K562 (cell line): ENCODE measurements at regions not wholly inside any gene's neighbourhood (a gene's known extent, or its start where the extent isn't known, plus 50 kb on each side); places are given as distances from the start of the nearest gene placed in this dataset.

Experiments used
- ATAC-seq: fragments of 200-7000 bp; cut with Tn5 transposase; 3 replicates; pipeline ENCODE4 v1.9.1; 2020; ENCODE audit warnings: moderate library complexity
- BruUV-seq: library from RNA; stranded (reverse); fragments of 400-500 nt; replicated peaks from 2 replicates; lab custom pipeline; 2021; lab: Mats Ljungman, UMichigan
- CTCF ChIA-PET: fragments of 300-600 bp; formaldehyde crosslinking; extraction: SDS; loops from one replicate; lab custom pipeline; 2021; ENCODE audit warnings: low intra/inter-chr PET ratio; lab: Yijun Ruan, JAX
- POLR2A ChIA-PET: fragments of 300-600, 350-650 bp; sonication (Branson Sonifier 250); formaldehyde crosslinking; extraction: SDS; loops from one replicate; lab custom pipeline; 2021; ENCODE audit warnings: antibody characterized with exemption, inconsistent platforms; lab: Yijun Ruan, JAX
- DNase-seq, 4 experiments: peaks; one replicate each; pipeline versions ENCODE4 v3.0.0 to v3.0.0-alpha.2; 2011 to 2018; ENCODE audit warnings: low spot score in 3 of 4, mixed read lengths in 3 of 4; ENCODE audit errors: extremely low read depth in 1 of 4
- FAIRE-seq: peaks from 2 replicates; lab custom pipeline; 2011; peaks lifted over from hg19 to GRCh38; lab: Jason Lieb, UNC
- H2AFZ ChIP-seq: 2 replicates; pipeline ENCODE4 v1.6.0; 2011; ENCODE audit warnings: low read depth, low read length, control low read depth, inconsistent platforms
- H3K27ac ChIP-seq: fragments of 200-600 bp; 3 replicates; pipeline ENCODE4 v1.8.0; 2011; ENCODE audit warnings: low read depth, mild to moderate bottlenecking, control low read depth, inconsistent platforms, low read length, moderate library complexity, mixed read lengths; ENCODE audit errors: extremely low read depth
- H3K27me3 ChIP-seq, 2 experiments: fragments of 300-600 bp in 1 of 2; 2 replicates in 1 of 2; 3 replicates in 1 of 2; pipeline versions ENCODE4 v1.6.0 to v1.8.0; 2011; ENCODE audit warnings: inconsistent platforms in 2 of 2, low read length in 2 of 2, mild to moderate bottlenecking in 1 of 2, mixed read lengths in 1 of 2, moderate library complexity in 1 of 2; ENCODE audit not compliant: control insufficient read depth in 2 of 2, insufficient read depth in 2 of 2
- H3K36me3 ChIP-seq: fragments of 300-600 bp; 3 replicates; pipeline ENCODE4 v1.8.0; 2011; ENCODE audit warnings: mild to moderate bottlenecking, low read length, inconsistent platforms; ENCODE audit not compliant: control insufficient read depth, insufficient read depth
- H3K4me1 ChIP-seq, 2 experiments: fragments of 200-600 bp in 1 of 2; replicated peaks in 1 of 2; 2 replicates in 1 of 2; 3 replicates in 1 of 2; pipeline versions ENCODE4 v1.5.1 to v1.8.0; 2011; ENCODE audit warnings: inconsistent platforms in 2 of 2, low read length in 2 of 2, mild to moderate bottlenecking in 1 of 2, mixed read lengths in 1 of 2, moderate library complexity in 1 of 2; ENCODE audit not compliant: control insufficient read depth in 2 of 2, insufficient read depth in 2 of 2
- H3K4me2 ChIP-seq: 2 replicates; pipeline ENCODE4 v1.6.1; 2011; ENCODE audit warnings: low read length, control low read depth, inconsistent platforms, mixed read lengths; ENCODE audit not compliant: insufficient read depth
- H3K4me3 ChIP-seq: fragments of 200-600 bp; sonication (generic), shearing (Covaris generic); 2 replicates; pipeline ENCODE4 v1.5.1; 2016; ENCODE audit warnings: control low read depth, inconsistent platforms
- H3K79me2 ChIP-seq: fragments of 200-600 bp; 3 replicates; pipeline ENCODE4 v1.8.0; 2011; ENCODE audit warnings: low read length, inconsistent platforms; ENCODE audit not compliant: control insufficient read depth, insufficient read depth
- H3K9ac ChIP-seq, 2 experiments: 2 replicates each; pipeline versions ENCODE4 v1.6.0 to v1.6.1; 2011; ENCODE audit warnings: low read depth in 2 of 2, low read length in 2 of 2, control low read depth in 1 of 2, inconsistent platforms in 1 of 2, mild to moderate bottlenecking in 1 of 2, mixed read lengths in 1 of 2; ENCODE audit not compliant: insufficient read depth in 1 of 2
- H3K9me1 ChIP-seq: one replicate; pipeline ENCODE4 v1.6.0; 2011; ENCODE audit warnings: inconsistent platforms, mild to moderate bottlenecking, low read length, moderate library complexity; ENCODE audit not compliant: control insufficient read depth, insufficient read depth
- H3K9me3 ChIP-seq: replicated peaks from 2 replicates; pipeline ENCODE4 v1.5.1; 2011; ENCODE audit warnings: low read depth, low read length, inconsistent platforms; ENCODE audit not compliant: control insufficient read depth, insufficient read depth
- H4K20me1 ChIP-seq: replicated peaks from 2 replicates; pipeline ENCODE4 v1.6.1; 2011; ENCODE audit warnings: low read length, inconsistent platforms, mixed read lengths; ENCODE audit not compliant: control insufficient read depth, insufficient read depth
- BRD4 ChIP-seq: fragments of 200-600 bp; sonication (generic); IDR thresholded peaks from 2 replicates; pipeline ENCODE4 v1.6.1; 2017; ENCODE audit warnings: inconsistent platforms
- CSDE1 ChIP-seq, 2 experiments: fragments of 450-650 bp; IDR thresholded peaks; 2 replicates each; pipeline ENCODE4 v1.6.1; 2016; ENCODE audit warnings: mild to moderate bottlenecking in 1 of 2
- HDAC3 ChIP-seq: fragments of 450-650 bp; IDR thresholded peaks from 2 replicates; pipeline ENCODE4 v1.6.1; 2018; ENCODE audit warnings: borderline replicate concordance, mild to moderate bottlenecking, moderate library complexity; ENCODE audit not compliant: partially characterized antibody
- KDM5B ChIP-seq: fragments of 200-600 bp; sonication (generic); IDR thresholded peaks from 2 replicates; pipeline ENCODE4 v1.6.1; 2012; ENCODE audit warnings: low read depth, mild to moderate bottlenecking, moderate library complexity, low read length, control low read depth, inconsistent platforms; ENCODE audit not compliant: insufficient replicate concordance
- NR1H2 ChIP-seq: sonication (generic); formaldehyde crosslinking; IDR thresholded peaks from 2 replicates; pipeline ENCODE4 v1.4.0; 2020; ENCODE audit warnings: mild to moderate bottlenecking, missing genetic modification reagents
- RAD51 ChIP-seq: fragments of 450-650 bp; IDR thresholded peaks from 2 replicates; pipeline ENCODE4 v1.7.1; 2016; ENCODE audit warnings: low read depth, mild to moderate bottlenecking, borderline replicate concordance
- RBFOX2 ChIP-seq: fragments of 200-400 bp; formaldehyde crosslinking; IDR thresholded peaks from 2 replicates; pipeline ENCODE4 v1.6.1; 2017; ENCODE audit warnings: low read depth, mild to moderate bottlenecking, low read length, moderate library complexity
- SRSF7 ChIP-seq: fragments of 200-400 bp; formaldehyde crosslinking; optimal IDR thresholded peaks from 2 replicates; pipeline ENCODE3; 2017; ENCODE audit warnings: mild to moderate bottlenecking, low read depth, low read length
- TGIF2 ChIP-seq: sonication (generic); formaldehyde crosslinking; IDR thresholded peaks from 2 replicates; pipeline ENCODE4 v1.8.1; 2022; ENCODE audit warnings: mild to moderate bottlenecking, missing genetic modification reagents, moderate library complexity
- XRCC3 ChIP-seq: fragments of 450-650 bp; IDR thresholded peaks from 2 replicates; pipeline ENCODE4 v1.6.1; 2017; ENCODE audit warnings: mild to moderate bottlenecking, moderate library complexity
- ZNF174 ChIP-seq: fragments of 250-450 bp; sonication (Bioruptor Pico); IDR thresholded peaks from 2 replicates; pipeline ENCODE4 v1.4.0; 2020; ENCODE audit warnings: mild to moderate bottlenecking
- ZNF316 ChIP-seq: fragments of 450-650 bp; IDR thresholded peaks from 2 replicates; pipeline ENCODE4 v1.6.1; 2016
- ZNF76 ChIP-seq: fragments of 250-450 bp; sonication (Bioruptor Pico); IDR thresholded peaks from 2 replicates; pipeline ENCODE4 v1.4.0; 2020; ENCODE audit warnings: mild to moderate bottlenecking, moderate library complexity, borderline replicate concordance
- WGBS: fragments of 100-300 bp; shearing (Covaris generic); methylation state at CpG from one replicate; pipeline ENCODE4 v1.1.6; 2016; ENCODE audit warnings: low coverage, mixed read lengths; ENCODE audit not compliant: insufficient coverage; ENCODE audit errors: missing lambda C conversion rate; 5-methylcytosine and 5-hydroxymethylcytosine counted together
- in situ Hi-C: fragments of 300-500 bp; cut with MboI; formaldehyde crosslinking; loops from 4 replicates; pipeline ENCODE4 v1.15.0; 2018; ENCODE audit warnings: inconsistent platforms, mixed read lengths
- intact Hi-C: fragments of 100-400 bp; cut with micrococcal nuclease; formaldehyde crosslinking; loops from 2 replicates; pipeline ENCODE4 v1.14.2; 2022
- TF ChIP-seq, protein P1 (sequence below), 2 experiments: fragments of 450-650 bp; IDR thresholded peaks; 2 replicates each; pipeline ENCODE4 v1.6.1; 2016; ENCODE audit warnings: mild to moderate bottlenecking in 2 of 2, borderline replicate concordance in 1 of 2, low read depth in 1 of 2, moderate library complexity in 1 of 2
- TF ChIP-seq, protein P2 (sequence below): fragments of 250-450 bp; sonication (Bioruptor Pico); IDR thresholded peaks from 2 replicates; pipeline ENCODE4 v1.5.0; 2021

DNA sequence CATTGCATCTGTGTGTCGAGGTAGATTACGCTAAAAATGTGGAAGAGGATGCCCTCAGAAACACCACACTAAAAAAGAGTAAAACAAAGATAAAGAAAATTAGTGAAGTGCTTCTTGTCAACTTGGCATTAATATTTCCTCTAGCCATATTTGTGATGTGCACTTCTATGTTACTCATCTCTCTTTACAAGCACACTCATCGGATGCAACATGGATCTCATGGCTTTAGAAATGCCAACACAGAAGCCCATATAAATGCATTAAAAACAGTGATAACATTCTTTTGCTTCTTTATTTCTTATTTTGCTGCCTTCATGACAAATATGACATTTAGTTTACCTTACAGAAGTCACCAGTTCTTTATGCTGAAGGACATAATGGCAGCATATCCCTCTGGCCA, 79.0 kb upstream of the SCIN start:
- no peak for DNase-seq
- no peak for FAIRE-seq
- in situ Hi-C loops = loop anchor here (5.0 to 25.0 kb wide), 3 partner anchors 34 to 1079 kb away; no protein-coding TSS in a partner anchor
- H3K4me1 ChIP-seq = 0 out of 5 replicates have a peak, but pooled peaks cover 0 to 3% of the 10 kb centered on the region in 2 experiments
- no peaks in the 10 kb centered on the region for H3K9me3 ChIP-seq
- CTCF ChIA-PET = interaction anchor here (3.0 kb wide), 1 partner anchor 33 kb away, joined by 33 read pairs; no protein-coding TSS in a partner anchor
- BruUV-seq = no TSS peak
- 16% methylated on average over 3 of the region's 3 CpGs for WGBS
- H3K9me1 ChIP-seq = no peaks in the 10 kb centered on the region
- H3K9ac ChIP-seq = no peak overlapping the region
- ATAC-seq = no peak
- no peak overlapping the region for H2AFZ ChIP-seq
- H3K4me3 ChIP-seq = no peak overlapping the region
- intact Hi-C loops = loop anchor here (5.0 kb wide), 3 partner anchors 104 to 279 kb away; partner anchors contain the start of gene TMEM106B
- no peak overlapping the region for H3K27ac ChIP-seq
- H3K27me3 ChIP-seq = no peaks in the 10 kb centered on the region
- H4K20me1 ChIP-seq = no peaks in the 10 kb centered on the region
- no peaks in the 10 kb centered on the region for H3K79me2 ChIP-seq
- H3K36me3 ChIP-seq = no peaks in the 10 kb centered on the region
- no peak overlapping the region for H3K4me2 ChIP-seq
- POLR2A ChIA-PET = no interaction called here
- TF ChIP-seq CSDE1 (IDR thresholded peaks at IDR 0.05) (no peak), ZNF174 (CRISPR knock-in tag) (no peak), ZNF76 (CRISPR knock-in tag) (no peak), HDAC3 (no peak), XRCC3 (no peak), ZNF316 (no peak), BRD4 (no peak), TGIF2 (CRISPR knock-in tag) (no peak), RAD51 (no peak), NR1H2 (CRISPR knock-in tag) (no peak), SRSF7 (no peak), KDM5B (no peak), RBFOX2 (no peak)
- TF ChIP-seq, protein P1, sequence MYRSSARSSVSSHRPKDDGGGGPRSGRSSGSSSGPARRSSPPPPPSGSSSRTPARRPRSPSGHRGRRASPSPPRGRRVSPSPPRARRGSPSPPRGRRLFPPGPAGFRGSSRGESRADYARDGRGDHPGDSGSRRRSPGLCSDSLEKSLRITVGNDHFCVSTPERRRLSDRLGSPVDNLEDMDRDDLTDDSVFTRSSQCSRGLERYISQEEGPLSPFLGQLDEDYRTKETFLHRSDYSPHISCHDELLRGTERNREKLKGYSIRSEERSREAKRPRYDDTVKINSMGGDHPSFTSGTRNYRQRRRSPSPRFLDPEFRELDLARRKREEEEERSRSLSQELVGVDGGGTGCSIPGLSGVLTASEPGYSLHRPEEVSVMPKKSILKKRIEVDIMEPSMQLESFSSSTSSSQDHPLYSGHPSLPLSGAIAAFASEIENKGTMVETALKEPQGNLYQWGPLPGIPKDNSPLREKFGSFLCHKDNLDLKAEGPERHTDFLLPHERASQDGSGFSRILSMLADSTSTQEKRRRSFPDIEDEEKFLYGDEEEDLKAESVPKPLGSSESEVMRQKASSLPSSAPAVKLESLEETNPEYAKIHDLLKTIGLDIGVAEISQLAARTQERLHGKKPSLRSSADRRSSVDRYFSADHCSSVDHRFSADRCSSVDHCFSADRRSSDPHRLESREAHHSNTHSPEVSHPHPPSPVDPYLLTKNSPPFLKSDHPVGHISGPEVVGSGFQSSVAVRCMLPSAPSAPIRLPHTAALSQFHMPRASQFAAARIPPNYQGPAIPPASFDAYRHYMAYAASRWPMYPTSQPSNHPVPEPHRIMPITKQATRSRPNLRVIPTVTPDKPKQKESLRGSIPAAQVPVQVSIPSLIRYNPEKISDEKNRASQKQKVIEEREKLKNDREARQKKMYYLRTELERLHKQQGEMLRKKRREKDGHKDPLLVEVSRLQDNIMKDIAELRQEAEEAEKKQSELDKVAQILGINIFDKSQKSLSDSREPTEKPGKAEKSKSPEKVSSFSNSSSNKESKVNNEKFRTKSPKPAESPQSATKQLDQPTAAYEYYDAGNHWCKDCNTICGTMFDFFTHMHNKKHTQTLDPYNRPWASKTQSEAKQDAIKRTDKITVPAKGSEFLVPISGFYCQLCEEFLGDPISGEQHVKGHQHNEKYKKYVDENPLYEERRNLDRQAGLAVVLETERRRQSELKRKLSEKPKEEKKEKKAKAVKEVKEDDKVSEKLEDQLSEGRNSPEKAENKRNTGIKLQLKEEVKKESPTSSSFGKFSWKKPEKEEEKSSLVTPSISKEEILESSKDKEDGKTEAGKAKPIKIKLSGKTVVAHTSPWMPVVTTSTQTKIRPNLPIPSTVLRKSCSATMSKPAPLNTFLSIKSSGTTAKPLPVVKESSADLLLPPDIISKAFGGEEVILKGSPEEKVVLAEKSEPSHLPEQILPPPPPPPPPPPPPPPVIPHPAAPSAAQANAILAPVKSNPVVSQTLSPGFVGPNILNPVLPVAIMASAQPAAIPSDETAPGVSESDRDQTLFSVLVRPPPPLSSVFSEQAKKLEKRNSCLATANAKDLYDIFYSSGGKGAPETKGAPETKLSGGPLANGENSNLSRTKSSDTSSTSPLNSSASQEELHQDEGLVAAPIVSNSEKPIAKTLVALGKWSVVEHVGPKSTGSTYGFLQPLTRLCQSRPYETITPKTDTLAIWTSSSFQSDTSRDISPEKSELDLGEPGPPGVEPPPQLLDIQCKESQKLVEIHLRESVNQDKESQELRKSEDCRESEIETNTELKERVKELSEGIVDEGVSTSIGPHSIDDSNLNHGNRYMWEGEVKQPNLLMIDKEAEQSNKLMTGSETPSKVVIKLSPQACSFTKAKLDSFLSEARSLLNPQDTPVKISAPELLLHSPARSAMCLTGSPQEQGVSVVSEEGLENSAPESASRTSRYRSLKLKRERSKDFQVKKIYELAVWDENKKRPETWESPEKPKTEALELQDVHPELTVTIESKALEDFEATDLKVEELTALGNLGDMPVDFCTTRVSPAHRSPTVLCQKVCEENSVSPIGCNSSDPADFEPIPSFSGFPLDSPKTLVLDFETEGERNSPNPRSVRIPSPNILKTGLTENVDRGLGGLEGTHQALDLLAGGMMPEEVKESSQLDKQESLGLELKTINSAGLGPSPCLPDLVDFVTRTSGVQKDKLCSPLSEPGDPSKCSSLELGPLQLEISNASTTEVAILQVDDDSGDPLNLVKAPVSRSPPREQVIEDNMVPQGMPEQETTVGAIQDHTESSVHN (IDR thresholded peaks at IDR 0.05; ENCODE audit: borderline replicate concordance in 1 of 2, low read depth in 1 of 2) = no peak
- TF ChIP-seq, protein P2, sequence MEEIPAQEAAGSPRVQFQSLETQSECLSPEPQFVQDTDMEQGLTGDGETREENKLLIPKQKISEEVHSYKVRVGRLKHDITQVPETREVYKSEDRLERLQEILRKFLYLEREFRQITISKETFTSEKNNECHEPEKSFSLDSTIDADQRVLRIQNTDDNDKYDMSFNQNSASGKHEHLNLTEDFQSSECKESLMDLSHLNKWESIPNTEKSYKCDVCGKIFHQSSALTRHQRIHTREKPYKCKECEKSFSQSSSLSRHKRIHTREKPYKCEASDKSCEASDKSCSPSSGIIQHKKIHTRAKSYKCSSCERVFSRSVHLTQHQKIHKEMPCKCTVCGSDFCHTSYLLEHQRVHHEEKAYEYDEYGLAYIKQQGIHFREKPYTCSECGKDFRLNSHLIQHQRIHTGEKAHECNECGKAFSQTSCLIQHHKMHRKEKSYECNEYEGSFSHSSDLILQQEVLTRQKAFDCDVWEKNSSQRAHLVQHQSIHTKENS (CRISPR knock-in tag) = no peak
